ENCODE measurements at regions not wholly inside any gene's neighbourhood (a gene's known extent, or its start where the extent isn't known, plus 50 kb on each side); places are given as distances from the start of the nearest gene placed in this dataset.

DNA sequence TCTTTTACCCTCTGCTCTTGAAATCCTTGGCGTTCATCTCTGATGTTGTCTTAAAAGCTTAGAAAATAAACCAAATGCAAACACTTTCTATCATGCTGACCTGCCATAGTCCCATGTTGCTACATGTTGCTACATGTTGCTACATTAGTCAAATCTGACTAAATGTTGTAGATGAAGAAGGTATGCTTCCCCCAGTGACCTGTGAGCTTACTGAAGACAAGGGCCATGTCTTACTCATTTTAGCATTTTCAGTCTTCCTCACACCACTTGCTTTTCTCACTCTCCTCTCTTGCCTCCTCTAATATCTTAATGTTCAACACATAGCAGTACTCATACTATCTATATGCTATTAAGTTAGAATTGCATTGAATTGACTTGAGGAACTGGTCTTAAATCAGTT, 346.4 kb upstream of the MTNR1B start:
- H3K36me3 Mint-ChIP-seq (ENCODE audit: low read depth) = no peaks in the 10 kb centered on the region
- H3K27me3 ChIP-seq (ENCODE audit: control insufficient read depth in 1 of 2, insufficient read depth in 2 of 2, low read length in 2 of 2) = no peaks in the 10 kb centered on the region
- intact Hi-C loops (cut with DNase I, micrococcal nuclease) = no loop called here
- H3K4me1 ChIP-seq (ENCODE audit: insufficient read depth, low read length) = no peaks in the 10 kb centered on the region
- CTCF ChIA-PET = no interaction called here
- no peak overlapping the region for H3K27ac ChIP-seq (ENCODE audit: low read depth in 1 of 2, low read length in 2 of 2)
- TF ChIP-seq, protein P1, sequence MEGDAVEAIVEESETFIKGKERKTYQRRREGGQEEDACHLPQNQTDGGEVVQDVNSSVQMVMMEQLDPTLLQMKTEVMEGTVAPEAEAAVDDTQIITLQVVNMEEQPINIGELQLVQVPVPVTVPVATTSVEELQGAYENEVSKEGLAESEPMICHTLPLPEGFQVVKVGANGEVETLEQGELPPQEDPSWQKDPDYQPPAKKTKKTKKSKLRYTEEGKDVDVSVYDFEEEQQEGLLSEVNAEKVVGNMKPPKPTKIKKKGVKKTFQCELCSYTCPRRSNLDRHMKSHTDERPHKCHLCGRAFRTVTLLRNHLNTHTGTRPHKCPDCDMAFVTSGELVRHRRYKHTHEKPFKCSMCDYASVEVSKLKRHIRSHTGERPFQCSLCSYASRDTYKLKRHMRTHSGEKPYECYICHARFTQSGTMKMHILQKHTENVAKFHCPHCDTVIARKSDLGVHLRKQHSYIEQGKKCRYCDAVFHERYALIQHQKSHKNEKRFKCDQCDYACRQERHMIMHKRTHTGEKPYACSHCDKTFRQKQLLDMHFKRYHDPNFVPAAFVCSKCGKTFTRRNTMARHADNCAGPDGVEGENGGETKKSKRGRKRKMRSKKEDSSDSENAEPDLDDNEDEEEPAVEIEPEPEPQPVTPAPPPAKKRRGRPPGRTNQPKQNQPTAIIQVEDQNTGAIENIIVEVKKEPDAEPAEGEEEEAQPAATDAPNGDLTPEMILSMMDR (IDR thresholded peaks at IDR 0.05) = no peak
- POLR2A ChIA-PET = no interaction called here
- no peak overlapping the region for H3K27ac Mint-ChIP-seq
- no peaks in the 10 kb centered on the region for H3K4me1 Mint-ChIP-seq (ENCODE audit: low read depth)
- DNase-seq (no peak), ATAC-seq (ENCODE audit: poor library complexity) (no peak)
- no peaks in the 10 kb centered on the region for H3K27me3 Mint-ChIP-seq
- H3K4me3 Mint-ChIP-seq = no peak overlapping the region
- peaks cover 0 to 7% of the 10 kb centered on the region in 2 experiments for H3K9me3 ChIP-seq (ENCODE audit: control insufficient read depth in 1 of 2, insufficient read depth in 1 of 2, low read length in 2 of 2)
- H3K9me3 Mint-ChIP-seq = peaks cover 3% of the 10 kb centered on the region
- H3K36me3 ChIP-seq (ENCODE audit: insufficient read depth, low read length) = no peaks in the 10 kb centered on the region
- H3K4me3 ChIP-seq (ENCODE audit: low read length) = no peak overlapping the region

DNA sequence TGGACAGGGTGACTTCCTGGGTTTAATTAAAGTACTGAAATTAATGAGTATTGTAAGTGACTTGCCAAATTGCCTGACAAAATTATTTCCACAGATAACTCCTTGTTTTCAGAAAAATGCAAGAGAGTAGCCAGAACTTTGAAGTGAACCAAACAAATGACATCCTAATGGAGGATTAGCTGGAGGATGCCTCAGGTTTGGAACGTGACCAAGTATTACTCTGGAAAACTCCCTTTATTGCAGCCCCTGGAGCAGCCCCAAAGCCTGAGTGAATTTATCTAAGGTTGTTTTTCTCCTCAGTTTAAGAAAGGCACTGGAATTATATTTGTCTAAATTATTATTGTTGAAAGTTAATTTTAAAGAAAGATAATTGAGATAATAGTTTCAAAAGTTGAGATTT, 343.6 kb upstream of the MTNR1B start:
- TF ChIP-seq, protein P1 (IDR thresholded peaks at IDR 0.05) = no peak
- Histone ChIP-seq H3K4me1 (ENCODE audit: insufficient read depth, low read length) (no peaks in the 10 kb centered on the region), H3K27me3 (ENCODE audit: control insufficient read depth in 1 of 2, insufficient read depth in 2 of 2, low read length in 2 of 2) (no peaks in the 10 kb centered on the region), H3K9me3 (ENCODE audit: control insufficient read depth in 1 of 2, insufficient read depth in 1 of 2, low read length in 2 of 2) (peaks cover 0 to 3% of the 10 kb centered on the region in 2 experiments), H3K27ac (ENCODE audit: low read depth in 1 of 2, low read length in 2 of 2) (no peak overlapping the region), H3K4me3 (ENCODE audit: low read length) (no peak overlapping the region), H3K36me3 (ENCODE audit: insufficient read depth, low read length) (no peaks in the 10 kb centered on the region)
- no peaks in the 10 kb centered on the region for H3K4me1 Mint-ChIP-seq (ENCODE audit: low read depth)
- CTCF ChIA-PET = interaction anchor here (0.6 kb wide), 1 partner anchor 143 kb away, joined by 3 read pairs; no protein-coding TSS in a partner anchor
- no peaks in the 10 kb centered on the region for H3K36me3 Mint-ChIP-seq (ENCODE audit: low read depth)
- H3K4me3 Mint-ChIP-seq = no peak overlapping the region
- no peaks in the 10 kb centered on the region for H3K9me3 Mint-ChIP-seq
- no peaks in the 10 kb centered on the region for H3K27me3 Mint-ChIP-seq
- POLR2A ChIA-PET = no interaction called here
- H3K27ac Mint-ChIP-seq = no peak overlapping the region
- ATAC-seq (ENCODE audit: poor library complexity) (no peak), DNase-seq (no peak)
- intact Hi-C loops (cut with DNase I, micrococcal nuclease) = no loop called here

- Mint-ChIP-seq H3K4me1 (ENCODE audit: low read depth) (no peaks in the 10 kb centered on the region), H3K27me3 (no peaks in the 10 kb centered on the region), H3K36me3 (ENCODE audit: low read depth) (no peaks in the 10 kb centered on the region), H3K27ac (no peak overlapping the region), H3K4me3 (no peak overlapping the region), H3K9me3 (no peaks in the 10 kb centered on the region)
- Histone ChIP-seq H3K4me1 (ENCODE audit: insufficient read depth, low read length) (no peaks in the 10 kb centered on the region), H3K36me3 (ENCODE audit: insufficient read depth, low read length) (no peaks in the 10 kb centered on the region), H3K27me3 (ENCODE audit: control insufficient read depth in 1 of 2, insufficient read depth in 2 of 2, low read length in 2 of 2) (no peaks in the 10 kb centered on the region), H3K27ac (ENCODE audit: low read depth in 1 of 2, low read length in 2 of 2) (no peak overlapping the region), H3K9me3 (ENCODE audit: control insufficient read depth in 1 of 2, insufficient read depth in 1 of 2, low read length in 2 of 2) (peaks cover 0 to 3% of the 10 kb centered on the region in 2 experiments), H3K4me3 (ENCODE audit: low read length) (no peak overlapping the region)
- ChIA-PET CTCF (no interaction called here), POLR2A (no interaction called here)
- ATAC-seq (ENCODE audit: poor library complexity) = no peak
- DNase-seq = no peak
- TF ChIP-seq, protein P1 (IDR thresholded peaks at IDR 0.05) = no peak
- intact Hi-C loops (cut with DNase I, micrococcal nuclease) = no loop called here
Observed at GRCh38 chr11:92626624-92627023, 342.8 kb upstream of the MTNR1B start.
